ENCODE measurements at regions not wholly inside any gene's neighbourhood (a gene's known extent, or its start where the extent isn't known, plus 50 kb on each side); places are given as distances from the start of the nearest gene placed in this dataset.

DNA sequence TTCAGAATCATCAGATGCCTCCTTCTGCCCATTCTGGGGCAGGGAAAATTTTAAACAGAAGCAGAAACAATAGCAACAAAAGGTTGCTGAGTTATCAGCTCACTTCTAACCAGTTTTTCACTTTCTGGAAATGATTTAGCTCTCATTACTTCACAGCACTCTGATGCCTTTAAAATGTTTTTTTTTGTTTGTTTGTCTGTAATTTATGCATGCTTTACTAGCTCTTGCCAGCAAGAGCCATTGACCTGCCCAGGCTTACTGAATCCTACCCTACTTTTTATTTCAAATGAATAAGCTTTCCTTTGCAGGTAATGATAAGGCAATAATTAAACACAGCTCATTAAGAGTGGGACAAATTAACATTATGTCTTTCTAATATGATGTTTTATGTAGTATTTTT lies 466.1 kb upstream of the NOVA1 start:
- TF ChIP-seq, protein P1, sequence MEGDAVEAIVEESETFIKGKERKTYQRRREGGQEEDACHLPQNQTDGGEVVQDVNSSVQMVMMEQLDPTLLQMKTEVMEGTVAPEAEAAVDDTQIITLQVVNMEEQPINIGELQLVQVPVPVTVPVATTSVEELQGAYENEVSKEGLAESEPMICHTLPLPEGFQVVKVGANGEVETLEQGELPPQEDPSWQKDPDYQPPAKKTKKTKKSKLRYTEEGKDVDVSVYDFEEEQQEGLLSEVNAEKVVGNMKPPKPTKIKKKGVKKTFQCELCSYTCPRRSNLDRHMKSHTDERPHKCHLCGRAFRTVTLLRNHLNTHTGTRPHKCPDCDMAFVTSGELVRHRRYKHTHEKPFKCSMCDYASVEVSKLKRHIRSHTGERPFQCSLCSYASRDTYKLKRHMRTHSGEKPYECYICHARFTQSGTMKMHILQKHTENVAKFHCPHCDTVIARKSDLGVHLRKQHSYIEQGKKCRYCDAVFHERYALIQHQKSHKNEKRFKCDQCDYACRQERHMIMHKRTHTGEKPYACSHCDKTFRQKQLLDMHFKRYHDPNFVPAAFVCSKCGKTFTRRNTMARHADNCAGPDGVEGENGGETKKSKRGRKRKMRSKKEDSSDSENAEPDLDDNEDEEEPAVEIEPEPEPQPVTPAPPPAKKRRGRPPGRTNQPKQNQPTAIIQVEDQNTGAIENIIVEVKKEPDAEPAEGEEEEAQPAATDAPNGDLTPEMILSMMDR (IDR thresholded peaks at IDR 0.05) = no peak
- no peak for TF ChIP-seq POLR2A (IDR thresholded peaks at IDR 0.05)
